CD14-positive monocyte (primary cell): ENCODE measurements at regions not wholly inside any gene's neighbourhood (a gene's known extent, or its start where the extent isn't known, plus 50 kb on each side); places are given as distances from the start of the nearest gene placed in this dataset.

ENCODE experiments used
- DNase-seq, 3 donors: peaks; one replicate each; pipeline ENCODE4 v3.0.0-alpha.2; 2011 to 2022
- H2AFZ ChIP-seq: 2 replicates; pipeline ENCODE4 v1.6.0; 2012; ENCODE audit warnings: mild to moderate bottlenecking, low read depth, low read length, inconsistent platforms; ENCODE audit not compliant: insufficient read depth, poor library complexity, severe bottlenecking
- H3K27ac ChIP-seq, 2 donors: 1 replicate in 1 of 2; 2 replicates in 1 of 2; pipeline ENCODE4 v1.5.1; 2012 to 2013; ENCODE audit warnings: low read length in 2 of 2, control low read depth in 1 of 2, inconsistent platforms in 1 of 2, low read depth in 1 of 2, mild to moderate bottlenecking in 1 of 2
- H3K27me3 ChIP-seq, 2 donors: one replicate each; pipeline versions ENCODE4 v1.6.0 to v1.6.1; 2011 to 2013; ENCODE audit warnings: low read length in 2 of 2; ENCODE audit not compliant: control insufficient read depth in 2 of 2, insufficient read depth in 2 of 2
- H3K36me3 ChIP-seq, 2 donors: replicated peaks in 1 of 2; 1 replicate in 1 of 2; 2 replicates in 1 of 2; pipeline versions ENCODE4 v1.5.1 to v1.6.1; 2012 to 2013; ENCODE audit warnings: low read length in 2 of 2, control low read depth in 1 of 2, inconsistent platforms in 1 of 2, mild to moderate bottlenecking in 1 of 2; ENCODE audit not compliant: insufficient read depth in 2 of 2, control insufficient read depth in 1 of 2
- H3K4me1 ChIP-seq, 2 donors: 1 replicate in 1 of 2; 2 replicates in 1 of 2; pipeline versions ENCODE4 v1.5.1 to v1.6.1; 2012 to 2013; ENCODE audit warnings: low read length in 2 of 2, control low read depth in 1 of 2, inconsistent platforms in 1 of 2, mild to moderate bottlenecking in 1 of 2, moderate library complexity in 1 of 2; ENCODE audit not compliant: insufficient read depth in 2 of 2, control insufficient read depth in 1 of 2
- H3K4me2 ChIP-seq: replicated peaks from 2 replicates; pipeline ENCODE3; 2012; ENCODE audit warnings: low read length, moderate library complexity, mild to moderate bottlenecking; ENCODE audit not compliant: poor library complexity, severe bottlenecking; ENCODE audit errors: extremely low read depth
- H3K4me3 ChIP-seq, 3 experiments: fragments of 200-600 bp in 1 of 3; sonication (generic) in 1 of 3; replicated peaks in 1 of 3; 1 replicate in 2 of 3; 2 replicates in 1 of 3; pipeline ENCODE4 v1.5.1; 2011 to 2013; ENCODE audit warnings: low read length in 3 of 3, mild to moderate bottlenecking in 3 of 3, control low read depth in 2 of 3, low read depth in 2 of 3, inconsistent platforms in 1 of 3, moderate library complexity in 1 of 3
- H3K79me2 ChIP-seq: 2 replicates; pipeline ENCODE4 v1.6.0; 2012; ENCODE audit warnings: mild to moderate bottlenecking, control low read depth, inconsistent platforms, low read length, moderate library complexity; ENCODE audit not compliant: insufficient read depth
- H3K9ac ChIP-seq: 2 replicates; pipeline ENCODE4 v1.6.0; 2017; ENCODE audit warnings: low read length, mild to moderate bottlenecking; ENCODE audit not compliant: insufficient read depth, poor library complexity, severe bottlenecking
- H3K9me3 ChIP-seq, 2 donors: replicated peaks in 1 of 2; 1 replicate in 1 of 2; 2 replicates in 1 of 2; pipeline versions ENCODE4 v1.5.1 to v1.6.1; 2012 to 2013; ENCODE audit warnings: low read length in 2 of 2, control low read depth in 1 of 2; ENCODE audit not compliant: control insufficient read depth in 1 of 2, insufficient read depth in 1 of 2
- H4K20me1 ChIP-seq: 2 replicates; pipeline ENCODE4 v1.6.0; 2012; ENCODE audit warnings: mild to moderate bottlenecking, low read length, control low read depth, moderate library complexity; ENCODE audit not compliant: insufficient read depth
- H3K27ac Mint-ChIP-seq, 7 donors: one replicate each; pipeline ENCODE4 v1.8.0; 2020; ENCODE audit warnings: mild to moderate bottlenecking in 7 of 7, mixed read lengths in 7 of 7, moderate library complexity in 6 of 7, inconsistent platforms in 2 of 7
- H3K27me3 Mint-ChIP-seq, 3 donors: one replicate each; pipeline ENCODE4 v1.8.0; 2021 to 2022; ENCODE audit warnings: low read depth in 3 of 3, mild to moderate bottlenecking in 3 of 3, mixed read lengths in 3 of 3, moderate library complexity in 3 of 3, inconsistent platforms in 1 of 3
- H3K36me3 Mint-ChIP-seq, 2 donors: one replicate each; pipeline ENCODE4 v1.8.0; 2020; ENCODE audit warnings: mixed read lengths in 2 of 2, inconsistent platforms in 1 of 2, mild to moderate bottlenecking in 1 of 2
- H3K4me1 Mint-ChIP-seq: one replicate; pipeline ENCODE4 v1.8.0; 2020; ENCODE audit warnings: mild to moderate bottlenecking, mixed read lengths
- H3K4me3 Mint-ChIP-seq, 2 donors: one replicate each; pipeline ENCODE4 v1.8.0; 2020; ENCODE audit warnings: mild to moderate bottlenecking in 2 of 2, mixed read lengths in 2 of 2, moderate library complexity in 1 of 2
- H3K9me3 Mint-ChIP-seq, 7 donors: one replicate each; pipeline ENCODE4 v1.8.0; 2020 to 2022; ENCODE audit warnings: mixed read lengths in 7 of 7, mild to moderate bottlenecking in 6 of 7, moderate library complexity in 6 of 7, inconsistent platforms in 2 of 7
- CTCF ChIP-seq: fragments of 200-600 bp; IDR thresholded peaks from one replicate; pipeline ENCODE4 v1.8.0; 2022; ENCODE audit warnings: antibody characterized with exemption, mild to moderate bottlenecking
- whole genome bisulfite sequencing: methylation state at CpG from one replicate; pipeline ENCODE4 v1.1.5; 2013; ENCODE audit warnings: missing lambda C conversion rate; ENCODE audit not compliant: insufficient coverage; 5-methylcytosine and 5-hydroxymethylcytosine counted together
- intact Hi-C, 2 donors: fragments of 100-400 bp; cut with micrococcal nuclease; formaldehyde crosslinking; loops; one replicate each; pipeline versions ENCODE4 v1.15.0 to v1.15.1; 2023

GRCh38 chr5:39534690-39535089, 109.9 kb upstream of the DAB2 start:
- no peak for TF ChIP-seq CTCF
- no peaks in the 10 kb centered on the region for H3K36me3 Mint-ChIP-seq
- H3K4me1 Mint-ChIP-seq: no peaks in the 10 kb centered on the region
- no peak overlapping the region for H3K4me2 ChIP-seq
- no peak overlapping the region for H3K9ac ChIP-seq
- no peak overlapping the region for H3K27ac Mint-ChIP-seq
- intact Hi-C loops: no loop called here
- H3K9me3 Mint-ChIP-seq: peaks cover 0 to 2% (median 0%) of the 10 kb centered on the region in 7 donors
- H3K27me3 Mint-ChIP-seq: peaks cover 2 to 3% (median 3%) of the 10 kb centered on the region in 3 donors
- H2AFZ ChIP-seq: no peak overlapping the region
- H4K20me1 ChIP-seq: no peaks in the 10 kb centered on the region
- no CpG with 5 or more reads among the region's 3 CpGs for WGBS
- no peaks in the 10 kb centered on the region for H3K36me3 ChIP-seq
- H3K4me3 ChIP-seq: no peak overlapping the region
- H3K27ac ChIP-seq: no peak overlapping the region
- no peaks in the 10 kb centered on the region for H3K9me3 ChIP-seq
- no peak overlapping the region for H3K4me3 Mint-ChIP-seq
- H3K4me1 ChIP-seq: no peaks in the 10 kb centered on the region
- DNase-seq: no peak
- no peaks in the 10 kb centered on the region for H3K79me2 ChIP-seq
- H3K27me3 ChIP-seq: no peaks in the 10 kb centered on the region

- Histone ChIP-seq H3K9ac (no peak overlapping the region), H3K4me3 (no peak overlapping the region), H3K79me2 (no peaks in the 10 kb centered on the region), H3K9me3 (no peaks in the 10 kb centered on the region), H3K27ac (no peak overlapping the region), H3K4me1 (no peaks in the 10 kb centered on the region), H3K36me3 (no peaks in the 10 kb centered on the region), H3K27me3 (no peaks in the 10 kb centered on the region), H2AFZ (no peak overlapping the region), H4K20me1 (no peaks in the 10 kb centered on the region), H3K4me2 (no peak overlapping the region)
- no peak for DNase-seq
- no peak for TF ChIP-seq CTCF
- Mint-ChIP-seq H3K27ac (no peak overlapping the region), H3K9me3 (peaks cover 0 to 2% (median 0%) of the 10 kb centered on the region in 7 donors), H3K27me3 (peaks cover 2 to 3% (median 2%) of the 10 kb centered on the region in 3 donors), H3K4me1 (no peaks in the 10 kb centered on the region), H3K36me3 (no peaks in the 10 kb centered on the region), H3K4me3 (no peak overlapping the region)
- intact Hi-C loops: no loop called here
- WGBS: 64% methylated on average over 3 of the region's 3 CpGs
Measured at GRCh38 chr5:39533749-39534148, 109.0 kb upstream of the DAB2 start.
